ENCODE measurements at regions not wholly inside any gene's neighbourhood (a gene's known extent, or its start where the extent isn't known, plus 50 kb on each side); places are given as distances from the start of the nearest gene placed in this dataset.

DNA sequence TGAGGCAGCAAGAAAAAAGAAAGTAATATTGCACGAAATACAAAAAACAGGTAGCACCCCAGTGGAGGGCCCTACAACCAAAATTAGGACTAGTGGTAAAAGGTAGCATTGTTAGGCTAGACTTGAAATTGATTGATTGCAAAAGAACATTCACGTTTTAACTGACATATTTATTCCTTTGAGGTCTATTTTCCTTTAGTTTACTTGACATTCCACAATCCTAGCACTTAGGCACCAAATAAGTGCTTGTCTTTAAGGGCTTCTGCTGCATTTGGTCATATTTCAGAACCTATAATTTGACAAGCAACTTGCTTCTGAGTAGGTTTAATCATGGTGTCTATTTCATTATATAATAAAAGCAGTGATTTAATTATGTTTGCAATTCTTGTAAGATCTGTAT lies 642.7 kb upstream of the AGTR1 start:
- H4K5ac ChIP-seq (ENCODE audit: low read depth, low read length) = no peak overlapping the region
- no peak overlapping the region for H2BK15ac ChIP-seq (ENCODE audit: low read depth, low read length)
- ChIA-PET POLR2A (ENCODE audit: unreplicated experiment) (no interaction called here), CTCF (no interaction called here)
- no peak overlapping the region for H2AFZ ChIP-seq (replicated peaks; ENCODE audit: low read length, poor library complexity)
- no peak overlapping the region for H2BK120ac ChIP-seq (ENCODE audit: low read depth, low read length)
- in situ Hi-C loops (cut with MboI; ENCODE audit: low sequenced_read_pairs) = no loop called here
- H2AK5ac ChIP-seq (ENCODE audit: low read depth, low read length) = no peak overlapping the region
- ATAC-seq (ENCODE audit: low read depth) (no peak), DNase-seq (no peak)
- WGBS, 2 experiments (ENCODE audit: extremely low coverage in 2 of 2, insufficient read length in 1 of 2) = no CpG with 5 or more reads among the region's 2 CpGs
- no peak overlapping the region for H3K4ac ChIP-seq (ENCODE audit: low read depth, low read length)
- no peak overlapping the region for H3K56ac ChIP-seq (ENCODE audit: extremely low read depth, insufficient read depth, low read length)
- no peaks in the 10 kb centered on the region for H4K20me1 ChIP-seq (ENCODE audit: insufficient read depth, low read length)
- no peak overlapping the region for H3K18ac ChIP-seq (ENCODE audit: low read depth, low read length)
- dilution Hi-C loops (cut with HindIII; ENCODE audit: low sequenced_read_pairs, unreplicated experiment) = no loop called here
- no peak overlapping the region for H4K91ac ChIP-seq (ENCODE audit: insufficient read depth, low read depth, low read length)
- H3K79me1 ChIP-seq (ENCODE audit: low read depth in 1 of 2, low read length in 2 of 2) = no peaks in the 10 kb centered on the region
- intact Hi-C loops (cut with micrococcal nuclease) = no loop called here
- no peak overlapping the region for H3K27ac ChIP-seq (ENCODE audit: insufficient read depth, low read length)
- H3K4me3 ChIP-seq (ENCODE audit: insufficient read depth, low read depth, low read length) = no peak overlapping the region
- no peaks in the 10 kb centered on the region for H3K9me1 ChIP-seq (ENCODE audit: insufficient read depth, low read length)
- H3K36me3 ChIP-seq (ENCODE audit: control insufficient read depth, insufficient read depth, low read length) = no peaks in the 10 kb centered on the region
- no peak overlapping the region for H3K23ac ChIP-seq (ENCODE audit: low read depth, low read length)
- no peaks in the 10 kb centered on the region for H3K27me3 ChIP-seq (ENCODE audit: control insufficient read depth, insufficient read depth, low read length)
- no peak overlapping the region for H4K8ac ChIP-seq (ENCODE audit: low read depth in 2 of 2, low read length in 2 of 2)
- no TSS peak for BruUV-seq (replicated peaks)
- H3K4me2 ChIP-seq (ENCODE audit: low read depth, low read length) = no peak overlapping the region
- no peak overlapping the region for H2BK5ac ChIP-seq (ENCODE audit: low read depth, low read length, poor library complexity, severe bottlenecking)
- no peak overlapping the region for H3K14ac ChIP-seq (replicated peaks; ENCODE audit: low read depth, low read length)
- H3K9me3 ChIP-seq (ENCODE audit: control insufficient read depth, insufficient read depth, low read length) = no peaks in the 10 kb centered on the region
- H2BK20ac ChIP-seq (ENCODE audit: low read depth, low read length) = no peak overlapping the region
- H2AK9ac ChIP-seq (replicated peaks; ENCODE audit: low read depth, low read length, poor library complexity) = no peak overlapping the region
- no peak overlapping the region for H3K9ac ChIP-seq (ENCODE audit: low read depth, low read length)
- no peak for TF ChIP-seq MXI1 (IDR thresholded peaks at IDR 0.05; ENCODE audit: borderline replicate concordance, low read depth, low read length)
- TF ChIP-seq RFX5 (IDR thresholded peaks at IDR 0.05; ENCODE audit: low read depth, low read length) = no peak
- TF ChIP-seq, protein P1, sequence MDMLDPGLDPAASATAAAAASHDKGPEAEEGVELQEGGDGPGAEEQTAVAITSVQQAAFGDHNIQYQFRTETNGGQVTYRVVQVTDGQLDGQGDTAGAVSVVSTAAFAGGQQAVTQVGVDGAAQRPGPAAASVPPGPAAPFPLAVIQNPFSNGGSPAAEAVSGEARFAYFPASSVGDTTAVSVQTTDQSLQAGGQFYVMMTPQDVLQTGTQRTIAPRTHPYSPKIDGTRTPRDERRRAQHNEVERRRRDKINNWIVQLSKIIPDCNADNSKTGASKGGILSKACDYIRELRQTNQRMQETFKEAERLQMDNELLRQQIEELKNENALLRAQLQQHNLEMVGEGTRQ (IDR thresholded peaks at IDR 0.05; ENCODE audit: low read depth, low read length) = no peak
- TF ChIP-seq MAFK (IDR thresholded peaks at IDR 0.05; ENCODE audit: low read depth, low read length) = no peak
- TF ChIP-seq ELK1 (IDR thresholded peaks at IDR 0.05; ENCODE audit: borderline replicate concordance, low read depth, low read length) = no peak
- no peak for TF ChIP-seq MAZ (IDR thresholded peaks at IDR 0.05; ENCODE audit: borderline replicate concordance, low read depth, low read length)
- TF ChIP-seq, protein P2, sequence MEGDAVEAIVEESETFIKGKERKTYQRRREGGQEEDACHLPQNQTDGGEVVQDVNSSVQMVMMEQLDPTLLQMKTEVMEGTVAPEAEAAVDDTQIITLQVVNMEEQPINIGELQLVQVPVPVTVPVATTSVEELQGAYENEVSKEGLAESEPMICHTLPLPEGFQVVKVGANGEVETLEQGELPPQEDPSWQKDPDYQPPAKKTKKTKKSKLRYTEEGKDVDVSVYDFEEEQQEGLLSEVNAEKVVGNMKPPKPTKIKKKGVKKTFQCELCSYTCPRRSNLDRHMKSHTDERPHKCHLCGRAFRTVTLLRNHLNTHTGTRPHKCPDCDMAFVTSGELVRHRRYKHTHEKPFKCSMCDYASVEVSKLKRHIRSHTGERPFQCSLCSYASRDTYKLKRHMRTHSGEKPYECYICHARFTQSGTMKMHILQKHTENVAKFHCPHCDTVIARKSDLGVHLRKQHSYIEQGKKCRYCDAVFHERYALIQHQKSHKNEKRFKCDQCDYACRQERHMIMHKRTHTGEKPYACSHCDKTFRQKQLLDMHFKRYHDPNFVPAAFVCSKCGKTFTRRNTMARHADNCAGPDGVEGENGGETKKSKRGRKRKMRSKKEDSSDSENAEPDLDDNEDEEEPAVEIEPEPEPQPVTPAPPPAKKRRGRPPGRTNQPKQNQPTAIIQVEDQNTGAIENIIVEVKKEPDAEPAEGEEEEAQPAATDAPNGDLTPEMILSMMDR (conservative IDR thresholded peaks at IDR 0.05; ENCODE audit: low read depth, low read length) = no peak
- no peak for TF ChIP-seq POLR2A (IDR thresholded peaks at IDR 0.05; ENCODE audit: low read depth, low read length)
- TF ChIP-seq CEBPB (IDR thresholded peaks at IDR 0.05; ENCODE audit: low read depth, low read length) = no peak
- TF ChIP-seq RCOR1 (IDR thresholded peaks at IDR 0.05; ENCODE audit: insufficient replicate concordance, low read length) = no peak
- no peak for TF ChIP-seq FOS (IDR thresholded peaks at IDR 0.05; ENCODE audit: low read depth, low read length)
- no peak for TF ChIP-seq BHLHE40 (IDR thresholded peaks at IDR 0.05; ENCODE audit: low read depth, low read length)
- no peak for TF ChIP-seq RAD21 (IDR thresholded peaks at IDR 0.05; ENCODE audit: low read length)
- no peak for TF ChIP-seq NFE2L2 (IDR thresholded peaks at IDR 0.05; ENCODE audit: low read depth, low read length)
- TF ChIP-seq SMC3 (IDR thresholded peaks at IDR 0.05; ENCODE audit: low read depth, low read length) = no peak
- TF ChIP-seq CHD1 (IDR thresholded peaks at IDR 0.05; ENCODE audit: low read depth, low read length) = no peak
- no peaks in the 10 kb centered on the region for H3K4me1 ChIP-seq (ENCODE audit: control insufficient read depth, insufficient read depth, low read length)

Data from IMR-90 (cell line).